ENCODE measurements at regions not wholly inside any gene's neighbourhood (a gene's known extent, or its start where the extent isn't known, plus 50 kb on each side); places are given as distances from the start of the nearest gene placed in this dataset.

- Histone ChIP-seq H3K9me3 (ENCODE audit: control insufficient read depth, low read depth, low read length) (no peaks in the 10 kb centered on the region), H3K27ac (ENCODE audit: low read length) (no peak overlapping the region), H3K9ac (ENCODE audit: low read length) (no peak overlapping the region), H3K4me1 (ENCODE audit: control insufficient read depth, low read depth, low read length) (no peaks in the 10 kb centered on the region), H3K4me3 (ENCODE audit: low read length) (no peak overlapping the region), H3K27me3 (ENCODE audit: control insufficient read depth, insufficient read depth, low read length) (no peaks in the 10 kb centered on the region), H3K36me3 (ENCODE audit: control insufficient read depth, low read depth, low read length) (no peaks in the 10 kb centered on the region)
These were observed 209.4 kb upstream of the TGFBR2 start for GRCh38 chr3:30397030-30397429.

DNA sequence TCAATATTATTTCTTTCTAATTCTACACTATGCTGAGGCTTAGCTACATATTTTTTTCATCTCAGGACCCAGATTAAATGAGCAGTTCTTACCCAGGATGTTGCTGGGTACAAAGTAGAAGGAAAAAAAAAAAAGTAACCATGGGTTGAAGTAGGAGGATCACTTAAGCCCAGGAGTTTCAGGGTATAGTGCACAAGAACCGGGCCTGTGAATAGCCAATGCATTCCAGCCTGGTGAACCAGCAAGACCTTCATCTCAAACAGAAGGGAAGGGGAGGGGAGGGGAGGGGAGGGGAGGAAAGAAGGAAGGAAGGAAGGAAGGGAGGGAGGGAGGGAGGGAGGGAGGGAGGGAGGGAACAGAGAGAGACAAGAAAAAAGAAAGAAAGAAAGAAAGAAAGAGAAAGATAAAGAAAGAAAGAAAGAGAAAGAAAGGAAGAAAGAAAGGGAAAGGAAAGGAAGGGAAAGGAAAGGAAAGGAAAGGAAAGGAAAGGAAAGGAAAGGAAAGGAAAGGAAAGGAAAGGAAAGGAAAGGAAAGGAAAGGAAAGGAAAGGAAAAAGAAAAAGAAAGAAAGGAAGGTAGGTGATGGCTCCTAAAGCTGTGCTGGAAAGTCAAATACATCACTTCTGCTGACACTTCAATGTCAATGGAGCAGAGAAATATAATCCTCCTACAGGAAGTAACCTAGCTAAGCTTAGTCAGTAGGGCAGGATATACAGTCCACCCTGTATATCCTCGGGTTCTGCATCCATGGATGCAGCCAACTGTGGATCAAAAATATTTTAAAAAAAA is 206.8 kb upstream of the TGFBR2 start:
- Histone ChIP-seq H3K4me1 (ENCODE audit: control insufficient read depth, low read depth, low read length) (no peaks in the 10 kb centered on the region), H3K9ac (ENCODE audit: low read length) (no peak overlapping the region), H3K27ac (ENCODE audit: low read length) (no peak overlapping the region), H3K36me3 (ENCODE audit: control insufficient read depth, low read depth, low read length) (no peaks in the 10 kb centered on the region), H3K27me3 (ENCODE audit: control insufficient read depth, insufficient read depth, low read length) (no peaks in the 10 kb centered on the region), H3K9me3 (ENCODE audit: control insufficient read depth, low read depth, low read length) (no peaks in the 10 kb centered on the region), H3K4me3 (ENCODE audit: low read length) (no peak overlapping the region)

DNA sequence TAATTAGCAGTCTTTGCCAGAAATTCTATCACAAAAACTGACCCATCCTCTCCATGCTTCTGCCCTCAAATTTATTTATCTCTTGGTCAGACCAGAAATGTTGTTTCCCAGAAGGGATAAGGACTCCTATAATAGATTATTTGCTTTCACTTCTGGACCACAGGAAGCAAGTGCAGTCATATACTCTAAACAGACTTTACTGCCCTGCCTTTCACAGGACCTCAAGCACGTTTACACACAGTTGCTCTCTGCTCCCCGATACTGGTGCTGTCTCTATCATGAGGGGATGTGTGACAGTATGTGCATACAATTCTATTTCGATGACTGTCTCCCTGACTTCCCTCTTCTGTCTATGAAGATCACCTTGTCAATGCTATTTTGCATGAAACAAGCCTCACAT is 205.5 kb upstream of the TGFBR2 start:
- H3K4me3 ChIP-seq (ENCODE audit: low read length): no peak overlapping the region

GRCh38 chr3:30401971-30402370 is 204.4 kb upstream of the TGFBR2 start:
- no peak overlapping the region for H3K9ac ChIP-seq (ENCODE audit: low read length)
- H3K4me3 ChIP-seq (ENCODE audit: low read length): no peak overlapping the region
- H3K27ac ChIP-seq (ENCODE audit: low read length): no peak overlapping the region
- H3K36me3 ChIP-seq (ENCODE audit: control insufficient read depth, low read depth, low read length): no peaks in the 10 kb centered on the region
- H3K9me3 ChIP-seq (ENCODE audit: control insufficient read depth, low read depth, low read length): no peaks in the 10 kb centered on the region
- H3K4me1 ChIP-seq (ENCODE audit: control insufficient read depth, low read depth, low read length): peaks cover 4% of the 10 kb centered on the region
- no peaks in the 10 kb centered on the region for H3K27me3 ChIP-seq (ENCODE audit: control insufficient read depth, insufficient read depth, low read length)

More for the DNA sequence above, 205.5 kb upstream of the TGFBR2 start:
- no peaks in the 10 kb centered on the region for H3K9me3 ChIP-seq (ENCODE audit: control insufficient read depth, low read depth, low read length)
- no peaks in the 10 kb centered on the region for H3K36me3 ChIP-seq (ENCODE audit: control insufficient read depth, low read depth, low read length)
- no peak overlapping the region for H3K27ac ChIP-seq (ENCODE audit: low read length)
- H3K27me3 ChIP-seq (ENCODE audit: control insufficient read depth, insufficient read depth, low read length): no peaks in the 10 kb centered on the region
- peaks cover 4% of the 10 kb centered on the region for H3K4me1 ChIP-seq (ENCODE audit: control insufficient read depth, low read depth, low read length)
- no peak overlapping the region for H3K9ac ChIP-seq (ENCODE audit: low read length)

GRCh38 chr3:30407651-30408050 is 198.8 kb upstream of the TGFBR2 start:
- Histone ChIP-seq H3K4me3 (ENCODE audit: low read length) (no peak overlapping the region), H3K9me3 (ENCODE audit: control insufficient read depth, low read depth, low read length) (no peaks in the 10 kb centered on the region), H3K4me1 (ENCODE audit: control insufficient read depth, low read depth, low read length) (peaks cover 4% of the 10 kb centered on the region), H3K36me3 (ENCODE audit: control insufficient read depth, low read depth, low read length) (no peaks in the 10 kb centered on the region), H3K27ac (ENCODE audit: low read length) (no peak overlapping the region), H3K9ac (ENCODE audit: low read length) (no peak overlapping the region), H3K27me3 (ENCODE audit: control insufficient read depth, insufficient read depth, low read length) (no peaks in the 10 kb centered on the region)

DNA sequence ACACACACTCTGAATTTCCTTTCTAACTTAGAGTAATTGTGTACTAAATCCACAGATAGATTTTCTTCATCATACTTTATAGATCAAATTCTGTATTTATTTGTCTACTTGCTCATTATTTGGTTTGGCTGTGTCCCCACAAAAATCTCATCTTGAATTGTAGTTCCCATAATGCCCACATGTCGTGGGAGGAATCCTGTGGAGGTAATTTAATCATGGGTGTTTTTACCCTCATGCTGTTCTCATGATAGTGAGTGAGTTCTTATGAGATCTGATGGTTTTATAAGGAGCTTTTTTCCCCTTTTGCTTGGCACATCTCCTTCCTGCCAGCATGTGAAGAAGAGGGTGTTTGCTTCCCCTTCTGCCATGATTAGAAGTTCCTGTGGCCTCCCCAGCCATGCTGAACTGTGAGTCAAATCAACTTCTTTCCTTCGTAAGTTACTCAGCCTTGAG is 198.3 kb upstream of the TGFBR2 start:
- H3K27me3 ChIP-seq (ENCODE audit: control insufficient read depth, insufficient read depth, low read length): no peaks in the 10 kb centered on the region
- no peak overlapping the region for H3K9ac ChIP-seq (ENCODE audit: low read length)
- H3K9me3 ChIP-seq (ENCODE audit: control insufficient read depth, low read depth, low read length): no peaks in the 10 kb centered on the region
- no peak overlapping the region for H3K27ac ChIP-seq (ENCODE audit: low read length)
- H3K4me1 ChIP-seq (ENCODE audit: control insufficient read depth, low read depth, low read length): peaks cover 4% of the 10 kb centered on the region
- no peaks in the 10 kb centered on the region for H3K36me3 ChIP-seq (ENCODE audit: control insufficient read depth, low read depth, low read length)
- H3K4me3 ChIP-seq (ENCODE audit: low read length): no peak overlapping the region

- H3K27me3 ChIP-seq (ENCODE audit: control insufficient read depth, insufficient read depth, low read length): no peaks in the 10 kb centered on the region
These were observed 188.0 kb upstream of the TGFBR2 start for GRCh38 chr3:30418443-30418842.

DNA sequence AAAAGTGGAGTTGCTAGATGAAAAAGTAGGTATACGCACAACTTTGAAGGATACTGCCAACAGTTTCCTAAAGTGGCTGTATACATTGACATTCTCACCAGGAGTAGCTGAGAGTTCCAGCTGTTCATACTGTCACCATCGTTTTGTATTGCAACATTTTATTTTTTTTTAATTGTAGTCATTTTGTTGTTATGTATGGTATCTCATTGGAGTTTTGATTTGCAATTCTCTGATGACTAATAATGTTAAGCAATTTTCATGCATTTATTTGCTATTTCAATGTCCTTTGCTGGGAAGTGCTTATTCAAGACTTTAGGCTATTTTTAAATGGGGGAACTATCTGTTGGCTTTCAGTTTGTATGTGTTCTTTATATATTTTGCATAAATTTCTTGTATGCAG is 185.1 kb upstream of the TGFBR2 start:
- H3K4me3 ChIP-seq (ENCODE audit: low read length): no peak overlapping the region
- no peaks in the 10 kb centered on the region for H3K36me3 ChIP-seq (ENCODE audit: control insufficient read depth, low read depth, low read length)
- H3K9me3 ChIP-seq (ENCODE audit: control insufficient read depth, low read depth, low read length): no peaks in the 10 kb centered on the region
- no peaks in the 10 kb centered on the region for H3K4me1 ChIP-seq (ENCODE audit: control insufficient read depth, low read depth, low read length)
- H3K27ac ChIP-seq (ENCODE audit: low read length): no peak overlapping the region
- no peaks in the 10 kb centered on the region for H3K27me3 ChIP-seq (ENCODE audit: control insufficient read depth, insufficient read depth, low read length)
- no peak overlapping the region for H3K9ac ChIP-seq (ENCODE audit: low read length)

More at GRCh38 chr3:30418443-30418842, 188.0 kb upstream of the TGFBR2 start:
- H3K36me3 ChIP-seq (ENCODE audit: control insufficient read depth, low read depth, low read length): no peaks in the 10 kb centered on the region
- no peaks in the 10 kb centered on the region for H3K4me1 ChIP-seq (ENCODE audit: control insufficient read depth, low read depth, low read length)
- no peak overlapping the region for H3K27ac ChIP-seq (ENCODE audit: low read length)
- no peak overlapping the region for H3K9ac ChIP-seq (ENCODE audit: low read length)
- H3K9me3 ChIP-seq (ENCODE audit: control insufficient read depth, low read depth, low read length): no peaks in the 10 kb centered on the region
- no peak overlapping the region for H3K4me3 ChIP-seq (ENCODE audit: low read length)

GRCh38 chr3:30426293-30426993 is 180.0 kb upstream of the TGFBR2 start:
- Histone ChIP-seq H3K9ac (ENCODE audit: low read length) (no peak overlapping the region), H3K9me3 (ENCODE audit: control insufficient read depth, low read depth, low read length) (no peaks in the 10 kb centered on the region), H3K36me3 (ENCODE audit: control insufficient read depth, low read depth, low read length) (no peaks in the 10 kb centered on the region), H3K27ac (ENCODE audit: low read length) (no peak overlapping the region), H3K4me3 (ENCODE audit: low read length) (no peak overlapping the region), H3K27me3 (ENCODE audit: control insufficient read depth, insufficient read depth, low read length) (no peaks in the 10 kb centered on the region), H3K4me1 (ENCODE audit: control insufficient read depth, low read depth, low read length) (no peaks in the 10 kb centered on the region)

DNA sequence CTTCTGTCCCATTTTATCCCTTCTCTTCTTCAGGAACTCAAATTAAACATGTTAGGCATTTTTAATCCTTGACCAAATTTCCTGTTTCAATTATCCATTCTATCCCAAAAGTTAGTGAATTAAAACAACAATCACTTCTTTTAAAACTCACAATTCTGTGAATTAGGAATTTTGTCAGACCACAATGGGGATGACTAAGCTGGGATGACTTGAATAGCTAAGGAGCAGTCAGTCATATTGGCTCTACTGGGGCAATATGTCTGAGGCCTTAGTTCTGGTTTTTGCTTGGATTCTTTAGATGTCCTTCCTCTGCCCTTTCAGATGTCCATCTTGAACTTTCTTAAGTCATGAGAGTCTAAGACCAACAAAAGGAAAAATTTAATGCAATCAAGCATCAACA is 178.2 kb upstream of the TGFBR2 start:
- Histone ChIP-seq H3K9ac (ENCODE audit: low read length) (no peak overlapping the region), H3K27me3 (ENCODE audit: control insufficient read depth, insufficient read depth, low read length) (no peaks in the 10 kb centered on the region), H3K4me1 (ENCODE audit: control insufficient read depth, low read depth, low read length) (no peaks in the 10 kb centered on the region), H3K9me3 (ENCODE audit: control insufficient read depth, low read depth, low read length) (no peaks in the 10 kb centered on the region), H3K4me3 (ENCODE audit: low read length) (no peak overlapping the region), H3K36me3 (ENCODE audit: control insufficient read depth, low read depth, low read length) (no peaks in the 10 kb centered on the region), H3K27ac (ENCODE audit: low read length) (no peak overlapping the region)

DNA sequence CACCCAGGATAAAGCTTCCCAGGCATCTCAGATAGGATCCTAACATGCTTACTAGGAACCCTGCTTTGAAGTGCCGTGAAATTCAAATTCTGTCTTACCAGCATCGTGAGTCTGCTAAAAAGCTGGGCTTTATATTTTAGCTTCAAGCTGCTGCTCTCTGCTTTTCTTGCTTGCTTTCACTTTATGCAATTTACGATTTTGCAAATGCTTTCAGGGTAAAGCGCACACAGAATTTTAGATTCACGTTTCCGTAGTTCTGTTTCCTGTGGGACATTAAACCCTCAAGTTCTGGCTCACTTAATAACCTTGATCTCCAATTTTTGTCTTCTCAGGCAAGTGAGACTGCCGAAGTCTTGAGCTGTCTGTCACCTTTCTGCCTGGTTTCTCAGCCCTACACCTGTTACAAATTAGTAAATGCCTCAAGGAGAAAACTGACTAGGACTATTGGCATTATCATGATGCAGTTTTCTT is 170.5 kb upstream of the TGFBR2 start:
- Histone ChIP-seq H3K27me3 (ENCODE audit: control insufficient read depth, insufficient read depth, low read length) (no peaks in the 10 kb centered on the region), H3K27ac (ENCODE audit: low read length) (no peak overlapping the region), H3K4me3 (ENCODE audit: low read length) (no peak overlapping the region), H3K4me1 (ENCODE audit: control insufficient read depth, low read depth, low read length) (peaks cover 27% of the 10 kb centered on the region), H3K36me3 (ENCODE audit: control insufficient read depth, low read depth, low read length) (no peaks in the 10 kb centered on the region), H3K9me3 (ENCODE audit: control insufficient read depth, low read depth, low read length) (no peaks in the 10 kb centered on the region), H3K9ac (ENCODE audit: low read length) (no peak overlapping the region)

Measured in iPS-18a (cell line).